ENCODE measurements at regions not wholly inside any gene's neighbourhood (a gene's known extent, or its start where the extent isn't known, plus 50 kb on each side); places are given as distances from the start of the nearest gene placed in this dataset.

DNA sequence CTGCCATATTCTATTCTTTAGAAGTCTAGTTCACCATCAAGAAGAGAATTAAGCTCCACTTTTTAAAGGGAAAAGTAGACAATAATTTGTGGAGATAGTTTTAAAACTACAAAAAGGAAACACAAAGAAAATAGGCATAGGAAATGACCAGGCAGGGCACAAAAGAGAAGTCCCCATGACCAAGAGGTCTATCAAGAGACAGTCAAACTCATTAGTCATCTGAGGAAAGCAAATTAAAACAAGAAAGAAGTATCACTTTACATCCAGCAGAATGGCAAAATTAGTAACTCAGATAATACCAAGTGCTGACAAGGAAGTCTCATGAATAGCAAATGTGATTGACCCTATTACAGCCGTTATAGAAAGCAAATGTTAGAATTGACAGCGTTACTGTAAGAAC, 243.7 kb upstream of the SNX7 start:
- no peak for DNase-seq (ENCODE audit: low read depth, low spot score)
- no peak for TF ChIP-seq CTCF (IDR thresholded peaks at IDR 0.05; ENCODE audit: insufficient read depth, low read length, missing control alignments)
- H3K4me3 ChIP-seq (ENCODE audit: low read depth, low read length): no peak overlapping the region
- CTCF ChIA-PET: no interaction called here
- POLR2A ChIA-PET: no interaction called here

DNA sequence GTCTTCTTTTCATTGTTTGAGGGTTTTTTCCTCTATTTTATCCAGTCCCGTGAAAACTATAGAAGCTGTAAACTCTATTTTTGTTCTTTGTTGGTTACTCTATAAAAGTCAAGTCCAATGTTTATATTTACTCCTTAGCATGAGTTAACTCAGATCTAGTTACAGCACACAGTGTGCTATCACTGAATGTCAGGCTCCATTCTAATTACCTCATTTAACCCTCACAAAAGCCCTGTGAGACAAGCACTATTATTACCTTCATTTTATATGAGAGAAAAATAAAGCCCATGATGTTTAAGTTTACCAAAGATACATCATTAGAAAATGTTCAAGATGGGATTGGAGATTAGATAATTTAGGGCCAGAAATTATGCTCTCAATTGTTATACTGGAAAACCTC, 251.4 kb upstream of the SNX7 start:
- CTCF ChIA-PET: no interaction called here
- POLR2A ChIA-PET: no interaction called here
- no peak for DNase-seq (ENCODE audit: low read depth, low spot score)
- TF ChIP-seq CTCF (IDR thresholded peaks at IDR 0.05; ENCODE audit: insufficient read depth, low read length, missing control alignments): no peak
- H3K4me3 ChIP-seq (ENCODE audit: low read depth, low read length): no peak overlapping the region

DNA sequence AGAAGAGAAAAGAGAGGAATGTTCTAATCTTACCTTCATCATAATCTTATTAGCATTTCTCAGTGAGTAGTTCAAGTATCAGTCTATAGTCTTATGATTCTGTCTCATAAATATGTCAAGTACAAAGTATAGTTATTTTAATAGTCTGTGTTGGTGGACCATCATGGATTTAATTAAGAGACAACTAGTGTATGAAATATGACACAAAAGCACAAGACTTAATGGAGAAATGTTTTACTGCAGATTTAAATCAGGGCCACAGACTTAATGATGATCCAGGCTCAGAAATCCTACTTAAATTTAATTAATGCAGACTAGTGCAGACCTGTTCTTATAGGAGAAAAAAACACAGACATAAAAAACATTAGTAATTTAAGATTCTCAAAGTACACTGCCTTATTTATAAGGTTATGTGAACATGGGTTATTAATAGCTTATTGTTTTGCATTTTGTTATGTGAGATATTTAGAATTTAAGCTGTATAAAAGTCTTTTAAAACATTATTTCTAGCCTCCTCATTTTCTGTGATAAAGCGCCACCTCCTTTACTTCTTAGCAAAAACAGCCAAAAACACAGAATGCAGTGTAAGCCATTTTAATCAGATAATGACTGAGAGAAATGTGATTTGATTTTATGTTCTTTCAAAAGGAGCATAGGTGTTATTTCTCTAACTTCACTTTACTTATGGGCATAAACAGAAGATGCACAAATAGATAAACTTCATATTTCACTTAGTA, 255.0 kb upstream of the SNX7 start:
- ChIA-PET POLR2A (no interaction called here), CTCF (interaction anchor here (2.1 kb wide), 1 partner anchor 9 kb away, joined by 5 read pairs; no protein-coding TSS in a partner anchor)
- no peak for DNase-seq (ENCODE audit: low read depth, low spot score)
- TF ChIP-seq CTCF (IDR thresholded peaks at IDR 0.05; ENCODE audit: insufficient read depth, low read length, missing control alignments): no peak
- no peak overlapping the region for H3K4me3 ChIP-seq (ENCODE audit: low read depth, low read length)

- no peak for TF ChIP-seq CTCF (IDR thresholded peaks at IDR 0.05; ENCODE audit: insufficient read depth, low read length, missing control alignments)
- no peak for DNase-seq (ENCODE audit: low read depth, low spot score)
- H3K4me3 ChIP-seq (ENCODE audit: low read depth, low read length): no peak overlapping the region
- CTCF ChIA-PET: interaction anchor here (1.8 to 2.1 kb wide), 2 partner anchors 10 to 352 kb away, joined by 5 to 7 read pairs; no protein-coding TSS in a partner anchor
- POLR2A ChIA-PET: no interaction called here
These were observed 255.9 kb upstream of the SNX7 start for GRCh38 chr1:98405581-98406074.

DNA sequence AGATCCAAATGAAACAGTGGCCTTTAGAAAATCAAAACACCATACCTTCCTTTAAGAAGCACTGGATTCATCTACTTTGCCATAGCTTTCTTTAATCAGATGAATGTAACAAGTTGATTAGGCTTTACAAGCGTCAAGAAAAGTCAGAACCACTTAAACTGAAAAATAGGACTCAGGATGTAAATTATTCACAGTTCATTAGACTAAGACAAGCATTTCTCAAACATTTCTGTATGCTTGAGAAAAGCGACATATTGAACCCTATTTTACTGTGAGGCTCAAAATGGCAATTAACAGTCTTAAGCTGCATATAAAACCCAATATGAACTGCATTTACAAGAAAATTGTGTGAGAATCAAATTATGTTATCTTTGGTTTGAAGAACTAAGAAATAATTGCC, 256.7 kb upstream of the SNX7 start:
- TF ChIP-seq CTCF (IDR thresholded peaks at IDR 0.05; ENCODE audit: insufficient read depth, low read length, missing control alignments): no peak
- no peak overlapping the region for H3K4me3 ChIP-seq (ENCODE audit: low read depth, low read length)
- ChIA-PET CTCF (interaction anchor here (1.8 kb wide), 1 partner anchor 351 kb away, joined by 7 read pairs; no protein-coding TSS in a partner anchor), POLR2A (no interaction called here)
- DNase-seq (ENCODE audit: low read depth, low spot score): no peak

- no peak for TF ChIP-seq CTCF (IDR thresholded peaks at IDR 0.05; ENCODE audit: insufficient read depth, low read length, missing control alignments)
- DNase-seq (ENCODE audit: low read depth, low spot score): no peak
- POLR2A ChIA-PET: no interaction called here
- H3K4me3 ChIP-seq (ENCODE audit: low read depth, low read length): no peak overlapping the region
- CTCF ChIA-PET: interaction anchor here (1.1 to 1.8 kb wide), 2 partner anchors 45 to 350 kb away, joined by 3 to 7 read pairs; no protein-coding TSS in a partner anchor
These were observed 257.5 kb upstream of the SNX7 start for GRCh38 chr1:98403963-98404480.
